GM12872 (cell line): ENCODE measurements at regions not wholly inside any gene's neighbourhood (a gene's known extent, or its start where the extent isn't known, plus 50 kb on each side); places are given as distances from the start of the nearest gene placed in this dataset.

ENCODE experiments used
- TF ChIP-seq, protein P1 (sequence below): IDR thresholded peaks from 3 replicates; pipeline ENCODE4 v1.5.1; 2011; ENCODE audit warnings: low read depth, mild to moderate bottlenecking, low read length, moderate library complexity; ENCODE audit not compliant: insufficient read depth

DNA sequence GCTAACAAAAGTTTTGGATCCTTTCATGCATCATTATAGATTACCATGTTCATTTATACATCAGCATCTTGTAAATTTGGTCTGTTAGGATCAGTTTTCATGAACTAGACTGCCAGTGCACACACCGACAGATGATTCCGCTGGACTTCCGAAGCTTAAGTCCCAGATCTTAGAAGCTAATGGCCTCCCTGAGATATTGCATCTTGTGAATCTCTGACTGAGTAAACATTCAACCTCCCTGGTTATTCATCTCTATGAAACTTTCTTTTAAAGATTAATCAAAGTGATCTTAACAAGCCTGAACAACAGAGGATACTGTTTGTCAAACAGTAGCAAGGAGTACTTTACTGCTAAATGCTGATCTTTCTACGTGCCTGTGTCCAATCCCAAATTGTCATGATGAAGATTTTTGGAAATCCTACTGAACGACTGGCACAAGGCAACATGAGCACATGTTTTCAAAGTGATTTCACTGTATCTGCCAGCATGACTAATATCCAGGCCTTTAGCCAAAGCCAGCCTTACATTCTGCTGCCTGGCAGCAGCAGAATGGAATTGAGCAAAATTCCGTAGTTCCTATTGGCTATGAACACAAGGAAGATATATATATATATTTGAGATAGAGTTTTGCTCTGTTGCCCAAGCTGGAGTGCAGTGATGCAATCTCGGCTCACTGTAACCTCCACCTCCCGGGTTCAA is 91.3 kb upstream of the ANK3 start:
- TF ChIP-seq, protein P1, sequence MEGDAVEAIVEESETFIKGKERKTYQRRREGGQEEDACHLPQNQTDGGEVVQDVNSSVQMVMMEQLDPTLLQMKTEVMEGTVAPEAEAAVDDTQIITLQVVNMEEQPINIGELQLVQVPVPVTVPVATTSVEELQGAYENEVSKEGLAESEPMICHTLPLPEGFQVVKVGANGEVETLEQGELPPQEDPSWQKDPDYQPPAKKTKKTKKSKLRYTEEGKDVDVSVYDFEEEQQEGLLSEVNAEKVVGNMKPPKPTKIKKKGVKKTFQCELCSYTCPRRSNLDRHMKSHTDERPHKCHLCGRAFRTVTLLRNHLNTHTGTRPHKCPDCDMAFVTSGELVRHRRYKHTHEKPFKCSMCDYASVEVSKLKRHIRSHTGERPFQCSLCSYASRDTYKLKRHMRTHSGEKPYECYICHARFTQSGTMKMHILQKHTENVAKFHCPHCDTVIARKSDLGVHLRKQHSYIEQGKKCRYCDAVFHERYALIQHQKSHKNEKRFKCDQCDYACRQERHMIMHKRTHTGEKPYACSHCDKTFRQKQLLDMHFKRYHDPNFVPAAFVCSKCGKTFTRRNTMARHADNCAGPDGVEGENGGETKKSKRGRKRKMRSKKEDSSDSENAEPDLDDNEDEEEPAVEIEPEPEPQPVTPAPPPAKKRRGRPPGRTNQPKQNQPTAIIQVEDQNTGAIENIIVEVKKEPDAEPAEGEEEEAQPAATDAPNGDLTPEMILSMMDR: no peak

DNA sequence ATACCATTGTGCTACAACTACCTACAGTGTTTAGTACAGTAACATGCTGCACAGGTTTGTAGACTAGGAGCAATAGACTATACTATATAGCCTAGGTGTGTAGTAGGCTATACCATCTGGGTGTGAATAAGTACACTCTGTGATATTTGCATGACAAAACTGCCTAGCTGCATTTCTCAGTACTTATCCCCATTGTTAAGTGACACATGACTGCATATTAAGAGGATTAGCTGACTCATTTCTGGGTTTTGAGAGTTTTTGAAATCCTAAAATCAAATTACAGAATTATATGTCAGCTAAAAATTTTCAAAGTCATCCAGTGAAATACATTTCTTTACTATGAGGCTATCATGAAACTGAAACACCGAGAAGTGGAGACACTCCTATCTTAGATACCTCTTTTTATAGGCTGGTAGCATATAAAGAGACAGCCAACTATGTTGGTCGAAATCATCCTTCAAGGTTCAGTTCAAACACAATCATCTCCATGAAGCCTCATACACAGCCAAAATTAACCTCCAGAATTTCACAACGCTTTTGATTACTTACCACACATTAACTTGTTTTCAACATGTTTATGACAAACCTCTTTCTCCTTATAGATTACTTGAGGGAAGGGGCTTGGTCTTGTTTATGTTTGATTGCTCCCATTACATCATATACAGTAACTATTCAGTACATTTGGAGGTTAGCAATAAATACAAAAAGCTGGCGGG is 89.8 kb upstream of the ANK3 start:
- TF ChIP-seq, protein P1: no peak

- TF ChIP-seq, protein P1: no peak
Observed at GRCh38 chr10:60476451-60476850, 86.8 kb upstream of the ANK3 start.

- TF ChIP-seq, protein P1: no peak
Observed at GRCh38 chr10:60473557-60473956, 83.9 kb upstream of the ANK3 start.

DNA sequence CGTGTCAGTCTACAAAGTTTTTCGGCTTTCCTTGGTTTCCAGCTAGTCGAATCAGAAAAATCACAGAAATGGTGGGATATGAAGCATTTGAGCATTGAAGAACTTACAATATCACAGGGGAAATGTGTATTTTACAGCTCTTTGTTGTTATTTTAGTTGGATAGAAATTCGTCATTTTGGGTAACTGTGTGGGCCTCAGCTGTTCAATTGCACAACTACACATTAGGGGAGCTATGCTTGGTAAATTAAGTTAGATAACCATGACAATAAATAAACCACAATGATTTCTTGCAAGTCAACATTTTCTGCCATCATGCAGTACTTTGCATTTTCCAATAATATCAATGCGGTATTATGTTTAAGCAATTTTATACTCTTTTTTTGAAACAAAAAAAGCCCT is 80.4 kb upstream of the ANK3 start:
- TF ChIP-seq, protein P1: no peak

- TF ChIP-seq, protein P1: no peak
Observed at GRCh38 chr10:60467202-60467546, 77.5 kb upstream of the ANK3 start.

DNA sequence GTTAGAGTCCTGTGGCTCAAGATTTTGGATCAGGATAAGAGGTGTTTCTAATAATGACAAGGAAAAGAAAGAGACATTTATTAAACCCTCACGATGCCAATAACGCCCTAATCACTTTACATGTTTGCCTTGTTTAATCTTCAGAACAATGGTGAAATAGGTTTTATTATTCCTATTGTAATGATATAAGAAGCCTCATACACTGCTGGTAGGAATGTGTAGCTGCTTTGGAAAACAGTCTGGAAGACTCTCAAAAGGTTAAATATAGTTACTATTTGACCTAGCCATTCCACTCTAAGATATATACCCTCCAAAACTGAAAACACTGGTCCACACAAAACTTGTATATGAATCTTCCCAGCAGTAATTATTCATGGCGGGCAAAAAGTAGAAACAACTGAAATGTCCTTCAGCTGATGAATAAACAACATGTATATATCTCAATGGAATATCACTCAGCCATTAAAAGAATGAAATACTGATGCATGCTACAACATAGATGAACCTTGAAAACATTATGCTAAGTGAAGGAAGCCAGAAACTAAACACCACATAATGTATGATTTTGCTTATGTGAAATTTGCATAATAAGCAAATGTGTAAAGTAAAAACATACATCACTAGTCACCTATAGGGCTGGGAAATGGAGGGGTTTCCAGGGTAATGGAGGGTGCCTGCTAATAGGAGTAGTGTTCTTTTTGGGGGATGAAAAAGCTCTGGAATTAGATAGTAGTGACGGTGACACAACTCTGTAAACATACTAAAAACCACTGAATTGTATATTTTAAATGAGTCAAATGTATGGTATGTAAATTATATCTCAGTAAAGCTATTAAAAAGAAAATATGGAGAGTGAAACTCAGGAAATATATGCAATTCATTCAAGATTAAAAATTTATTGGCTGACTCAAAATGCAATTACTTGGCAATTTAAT is 76.9 kb upstream of the ANK3 start:
- TF ChIP-seq, protein P1: no peak
